Nephron progenitor cell (in vitro differentiated cells): ENCODE measurements at regions not wholly inside any gene's neighbourhood (a gene's known extent, or its start where the extent isn't known, plus 50 kb on each side); places are given as distances from the start of the nearest gene placed in this dataset.
"Not testable (repeated sequence)": the region's sequence is repeated elsewhere in the genome, so short reads cannot be mapped to it uniquely, and the experiment has no call there.

Source experiments
- DNase-seq: peaks from one replicate; pipeline ENCODE4 v3.0.0; 2021
- H3K27ac Mint-ChIP-seq: 2 replicates; pipeline ENCODE4 v1.8.0; 2021; ENCODE audit warnings: mild to moderate bottlenecking, moderate library complexity, mixed read lengths
- H3K27me3 Mint-ChIP-seq: 2 replicates; pipeline ENCODE4 v1.8.0; 2021; ENCODE audit warnings: mild to moderate bottlenecking, low read depth, mixed read lengths; ENCODE audit not compliant: poor library complexity
- H3K36me3 Mint-ChIP-seq: 2 replicates; pipeline ENCODE4 v1.8.0; 2021; ENCODE audit warnings: low read depth, mixed read lengths
- H3K4me1 Mint-ChIP-seq: 2 replicates; pipeline ENCODE4 v1.8.0; 2021; ENCODE audit warnings: mixed read lengths
- H3K4me3 Mint-ChIP-seq: 2 replicates; pipeline ENCODE4 v1.8.0; 2021; ENCODE audit warnings: mild to moderate bottlenecking, moderate library complexity, mixed read lengths
- H3K9me3 Mint-ChIP-seq: 2 replicates; pipeline ENCODE4 v1.8.0; 2021; ENCODE audit warnings: mild to moderate bottlenecking, moderate library complexity, mixed read lengths
- CTCF ChIP-seq: fragments of 200-600 bp; sonication (generic); IDR thresholded peaks from 2 replicates; pipeline ENCODE4 v1.5.0; 2021; ENCODE audit warnings: antibody characterized with exemption

DNA sequence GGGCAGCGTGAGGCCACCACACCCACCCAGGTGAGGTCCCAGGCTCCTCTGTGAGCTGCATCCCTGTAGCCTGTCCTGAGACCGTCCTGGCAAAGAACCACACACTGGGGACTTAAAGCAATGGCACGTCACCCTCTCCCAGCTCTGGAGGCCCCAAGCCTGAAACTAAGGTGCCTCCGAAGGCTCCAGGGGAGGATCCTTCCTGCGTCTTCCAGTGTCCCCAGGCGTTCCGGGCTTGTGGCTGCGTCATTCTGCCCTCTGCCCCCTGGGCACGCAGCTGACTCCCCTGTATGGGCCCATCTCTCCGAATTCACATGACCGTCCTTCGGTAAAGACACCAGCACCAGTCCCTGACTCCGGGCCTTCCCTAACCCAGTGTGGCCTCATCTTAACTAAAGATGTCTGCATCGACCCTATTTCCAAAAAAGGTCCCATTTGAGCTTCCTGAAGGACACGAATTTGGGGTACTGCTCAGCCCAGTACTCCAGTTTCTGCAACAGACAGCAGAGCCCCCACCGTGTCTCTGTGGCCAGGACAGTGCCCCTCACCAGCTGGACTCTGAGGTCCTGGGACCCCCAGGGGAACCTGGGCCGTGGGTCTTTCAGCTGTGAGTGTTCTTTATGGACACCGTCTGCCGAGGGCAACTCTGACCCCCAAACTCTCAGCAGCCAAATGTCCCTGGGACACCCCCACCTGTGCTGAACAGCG, 75.2 kb upstream of the CTDP1 start:
- H3K4me3 Mint-ChIP-seq, result no peak overlapping the region
- H3K4me1 Mint-ChIP-seq, result peaks cover 63% of the 10 kb centered on the region
- TF ChIP-seq CTCF, result no peak
- H3K27ac Mint-ChIP-seq, result peak overlapping the region; percentile 66
- peaks cover 6% of the 10 kb centered on the region for H3K27me3 Mint-ChIP-seq
- no peaks in the 10 kb centered on the region for H3K36me3 Mint-ChIP-seq
- DNase-seq, result no peak
- no peaks in the 10 kb centered on the region for H3K9me3 Mint-ChIP-seq

- no peaks in the 10 kb centered on the region for H3K36me3 Mint-ChIP-seq
- H3K4me3 Mint-ChIP-seq, result no peak overlapping the region
- DNase-seq, result no peak
- H3K4me1 Mint-ChIP-seq, result peaks cover 57% of the 10 kb centered on the region
- H3K27ac Mint-ChIP-seq, result no peak overlapping the region
- peaks cover 6% of the 10 kb centered on the region for H3K27me3 Mint-ChIP-seq
- no peak for TF ChIP-seq CTCF
- no peaks in the 10 kb centered on the region for H3K9me3 Mint-ChIP-seq
Observed at GRCh38 chr18:79604913-79605880, 74.4 kb upstream of the CTDP1 start.

GRCh38 chr18:79606071-79606470, 73.5 kb upstream of the CTDP1 start:
- not testable (repeated sequence) for H3K36me3 Mint-ChIP-seq, H3K9me3 Mint-ChIP-seq, DNase-seq, H3K27ac Mint-ChIP-seq, H3K27me3 Mint-ChIP-seq, H3K4me3 Mint-ChIP-seq
- H3K4me1 Mint-ChIP-seq, result peaks cover 59% of the 10 kb centered on the region

- DNase-seq, result no peak
- peaks cover 56% of the 10 kb centered on the region for H3K4me1 Mint-ChIP-seq
- no peaks in the 10 kb centered on the region for H3K9me3 Mint-ChIP-seq
- no peak for TF ChIP-seq CTCF
- H3K4me3 Mint-ChIP-seq, result no peak overlapping the region
- H3K27me3 Mint-ChIP-seq, result peaks cover 3% of the 10 kb centered on the region
- H3K36me3 Mint-ChIP-seq, result no peaks in the 10 kb centered on the region
- no peak overlapping the region for H3K27ac Mint-ChIP-seq
Observed at GRCh38 chr18:79606621-79607331, 72.8 kb upstream of the CTDP1 start.

DNA sequence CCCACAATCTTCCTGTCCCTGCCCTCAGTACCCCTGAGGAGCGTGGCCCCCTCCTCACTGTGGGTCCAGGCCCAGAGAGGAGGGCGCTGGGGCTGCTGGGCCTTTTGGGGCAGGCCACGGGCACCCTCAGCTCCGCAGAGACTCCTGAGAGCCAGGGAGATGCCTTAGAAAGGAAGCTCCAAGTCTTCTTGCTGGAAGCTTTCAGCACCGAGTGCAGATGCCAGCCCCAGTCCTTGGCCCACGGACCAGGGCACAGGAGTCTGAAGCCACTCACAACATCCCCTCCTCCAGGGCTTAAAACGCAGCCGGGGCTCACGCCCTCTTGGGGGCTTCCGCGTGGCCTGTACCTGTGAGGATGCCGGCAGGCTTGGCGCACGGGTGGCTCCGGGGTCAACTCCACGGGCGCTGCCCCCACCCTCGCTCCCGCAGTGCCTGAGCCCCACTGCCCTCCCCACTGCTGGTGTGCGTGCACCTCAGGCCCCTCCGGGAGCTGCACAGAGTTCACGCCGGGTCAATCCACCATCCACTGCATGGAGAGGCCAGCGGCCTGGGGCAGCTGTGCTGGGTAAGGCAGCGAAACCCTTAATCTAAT, 72.1 kb upstream of the CTDP1 start:
- no peak for TF ChIP-seq CTCF
- Mint-ChIP-seq H3K36me3 (no peaks in the 10 kb centered on the region), H3K4me1 (peaks cover 53% of the 10 kb centered on the region), H3K27me3 (peaks cover 3% of the 10 kb centered on the region), H3K4me3 (no peak overlapping the region), H3K27ac (no peak overlapping the region), H3K9me3 (no peaks in the 10 kb centered on the region)
- no peak for DNase-seq

- TF ChIP-seq CTCF, result no peak
- Mint-ChIP-seq H3K9me3 (no peaks in the 10 kb centered on the region), H3K27me3 (peaks cover 3% of the 10 kb centered on the region), H3K4me3 (no peak overlapping the region), H3K36me3 (no peaks in the 10 kb centered on the region), H3K4me1 (peaks cover 47% of the 10 kb centered on the region), H3K27ac (no peak overlapping the region)
- DNase-seq, result no peak
Observed at GRCh38 chr18:79608069-79608468, 71.5 kb upstream of the CTDP1 start.
